H9 (cell line): ENCODE measurements at regions not wholly inside any gene's neighbourhood (a gene's known extent, or its start where the extent isn't known, plus 50 kb on each side); places are given as distances from the start of the nearest gene placed in this dataset.

Experiments
- DNase-seq: peaks from one replicate; pipeline ENCODE4 v3.0.0-alpha.2; 2017
- H2AFZ ChIP-seq: one replicate; pipeline ENCODE4 v1.6.1; 2013; ENCODE audit warnings: mild to moderate bottlenecking, low read length, control low read depth, moderate library complexity
- H2AK5ac ChIP-seq: 2 replicates; pipeline ENCODE4 v1.6.1; 2013; ENCODE audit warnings: low read length, control low read depth, mixed read lengths; ENCODE audit not compliant: insufficient read length
- H2BK120ac ChIP-seq: one replicate; pipeline ENCODE4 v1.6.1; 2013; ENCODE audit warnings: low read depth, mild to moderate bottlenecking, low read length, control low read depth, inconsistent platforms; ENCODE audit not compliant: poor library complexity, severe bottlenecking
- H2BK12ac ChIP-seq: 2 replicates; pipeline ENCODE4 v1.6.1; 2013; ENCODE audit warnings: low read length, control low read depth, mixed read lengths, low read depth; ENCODE audit not compliant: insufficient read length
- H2BK15ac ChIP-seq: 2 replicates; pipeline ENCODE4 v1.6.1; 2013; ENCODE audit warnings: low read depth, low read length, control low read depth
- H2BK20ac ChIP-seq: one replicate; pipeline ENCODE4 v1.6.1; 2013; ENCODE audit warnings: low read depth, mild to moderate bottlenecking, low read length, control low read depth, inconsistent platforms; ENCODE audit not compliant: poor library complexity, severe bottlenecking
- H2BK5ac ChIP-seq: 2 replicates; pipeline ENCODE4 v1.6.1; 2013; ENCODE audit warnings: low read length, control low read depth, mixed read lengths; ENCODE audit not compliant: insufficient read length
- H3K14ac ChIP-seq: 2 replicates; pipeline ENCODE4 v1.6.1; 2013; ENCODE audit warnings: low read length, control low read depth; ENCODE audit not compliant: insufficient read depth
- H3K18ac ChIP-seq: 2 replicates; pipeline ENCODE4 v1.6.1; 2013; ENCODE audit warnings: low read depth, mild to moderate bottlenecking, mixed read lengths, low read length, control low read depth; ENCODE audit not compliant: insufficient read length
- H3K23ac ChIP-seq: 2 replicates; pipeline ENCODE4 v1.6.1; 2013; ENCODE audit warnings: low read length, control low read depth, mixed read lengths, low read depth; ENCODE audit not compliant: insufficient read length
- H3K23me2 ChIP-seq: 2 replicates; pipeline ENCODE4 v1.6.1; 2013; ENCODE audit warnings: low read depth, mild to moderate bottlenecking, mixed read lengths, low read length, control low read depth; ENCODE audit not compliant: insufficient read length, poor library complexity, severe bottlenecking
- H3K27ac ChIP-seq: 2 replicates; pipeline ENCODE4 v1.5.1; 2013; ENCODE audit warnings: low read length, control low read depth, mixed read lengths, low read depth; ENCODE audit not compliant: insufficient read length
- H3K27me3 ChIP-seq: 2 replicates; pipeline ENCODE4 v1.6.1; 2013; ENCODE audit warnings: low read length, control low read depth, inconsistent platforms; ENCODE audit not compliant: insufficient read depth
- H3K4ac ChIP-seq: 2 replicates; pipeline ENCODE4 v1.6.1; 2013; ENCODE audit warnings: low read depth, mild to moderate bottlenecking, control low read depth, inconsistent platforms, low read length, moderate library complexity
- H3K4me1 ChIP-seq: 2 replicates; pipeline ENCODE4 v1.6.1; 2013; ENCODE audit warnings: low read length, control low read depth, inconsistent platforms; ENCODE audit not compliant: insufficient read depth
- H3K4me2 ChIP-seq: 2 replicates; pipeline ENCODE4 v1.6.1; 2013; ENCODE audit warnings: low read length, control low read depth, mixed read lengths; ENCODE audit not compliant: insufficient read length, insufficient read depth
- H3K56ac ChIP-seq: 2 replicates; pipeline ENCODE4 v1.6.1; 2013; ENCODE audit warnings: low read depth, mild to moderate bottlenecking, mixed read lengths, low read length, control low read depth; ENCODE audit not compliant: insufficient read length
- H3K79me1 ChIP-seq: 2 replicates; pipeline ENCODE4 v1.6.1; 2013; ENCODE audit warnings: low read depth, mild to moderate bottlenecking, moderate library complexity, low read length, control low read depth, inconsistent platforms; ENCODE audit not compliant: insufficient read depth, poor library complexity, severe bottlenecking
- H3K79me2 ChIP-seq: 2 replicates; pipeline ENCODE4 v1.6.1; 2013; ENCODE audit warnings: low read length, control low read depth, inconsistent platforms; ENCODE audit not compliant: insufficient read depth
- H3K9ac ChIP-seq: 2 replicates; pipeline ENCODE4 v1.6.1; 2013; ENCODE audit warnings: low read length, control low read depth, mixed read lengths; ENCODE audit not compliant: insufficient read length; ENCODE audit errors: extremely low read depth
- H3K9me3 ChIP-seq: one replicate; pipeline ENCODE4 v1.6.1; 2013; ENCODE audit warnings: low read depth, low read length, inconsistent platforms; ENCODE audit not compliant: control insufficient read depth
- H3T11ph ChIP-seq: one replicate; pipeline ENCODE4 v1.6.1; 2013; ENCODE audit warnings: mild to moderate bottlenecking, low read length, control low read depth, inconsistent platforms
- H4K20me1 ChIP-seq: one replicate; pipeline ENCODE4 v1.6.1; 2013; ENCODE audit not compliant: control insufficient read depth, insufficient read length, insufficient read depth
- H4K5ac ChIP-seq: 2 replicates; pipeline ENCODE4 v1.6.1; 2013; ENCODE audit warnings: low read depth, mild to moderate bottlenecking, mixed read lengths, low read length, control low read depth; ENCODE audit not compliant: insufficient read length
- H4K8ac ChIP-seq: replicated peaks from 2 replicates; pipeline ENCODE4 v1.6.1; 2013; ENCODE audit warnings: low read length, control low read depth, mixed read lengths, low read depth; ENCODE audit not compliant: insufficient read length
- H4K91ac ChIP-seq: 2 replicates; pipeline ENCODE4 v1.6.1; 2013; ENCODE audit warnings: low read depth, mild to moderate bottlenecking, moderate library complexity, mixed read lengths, low read length, control low read depth; ENCODE audit not compliant: insufficient read length
- H3K27ac Mint-ChIP-seq, 3 experiments: 2 replicates in 2 of 3; 3 replicates in 1 of 3; pipeline ENCODE4 v1.8.0; 2020 to 2021; ENCODE audit warnings: mixed read lengths in 3 of 3, mild to moderate bottlenecking in 1 of 3, moderate library complexity in 1 of 3
- H3K27me3 Mint-ChIP-seq: 2 replicates; pipeline ENCODE4 v1.8.0; 2021; ENCODE audit warnings: low read depth, mild to moderate bottlenecking, moderate library complexity, mixed read lengths
- H3K36me3 Mint-ChIP-seq, 3 experiments: 2 replicates in 2 of 3; 3 replicates in 1 of 3; pipeline ENCODE4 v1.8.0; 2020 to 2021; ENCODE audit warnings: low read depth in 3 of 3, mixed read lengths in 3 of 3; ENCODE audit not compliant: insufficient read depth in 1 of 3
- H3K4me1 Mint-ChIP-seq, 2 experiments: 2 replicates each; pipeline ENCODE4 v1.8.0; 2020; ENCODE audit warnings: mixed read lengths in 2 of 2
- H3K4me3 Mint-ChIP-seq, 2 experiments: 2 replicates in 1 of 2; 3 replicates in 1 of 2; pipeline ENCODE4 v1.8.0; 2020 to 2021; ENCODE audit warnings: mild to moderate bottlenecking in 2 of 2, mixed read lengths in 2 of 2, moderate library complexity in 1 of 2
- H3K9me3 Mint-ChIP-seq, 2 experiments: 2 replicates in 1 of 2; 3 replicates in 1 of 2; pipeline ENCODE4 v1.8.0; 2020; ENCODE audit warnings: mild to moderate bottlenecking in 2 of 2, mixed read lengths in 2 of 2, moderate library complexity in 1 of 2
- CTCF ChIP-seq: fragments of 200-600 bp; sonication (generic); conservative IDR thresholded peaks from 3 replicates; pipeline ENCODE4 v1.8.0; 2021; ENCODE audit warnings: antibody characterized with exemption, mild to moderate bottlenecking
- WGBS: extraction: QIAGEN DNeasy Blood & Tissue Kit; methylation state at CpG from one replicate; pipeline ENCODE4 v1.1.7; 2013; ENCODE audit warnings: missing lambda C conversion rate, low lambda C conversion rate, mixed read lengths; ENCODE audit not compliant: insufficient read length; ENCODE audit errors: extremely low coverage; 5-methylcytosine and 5-hydroxymethylcytosine counted together

DNA sequence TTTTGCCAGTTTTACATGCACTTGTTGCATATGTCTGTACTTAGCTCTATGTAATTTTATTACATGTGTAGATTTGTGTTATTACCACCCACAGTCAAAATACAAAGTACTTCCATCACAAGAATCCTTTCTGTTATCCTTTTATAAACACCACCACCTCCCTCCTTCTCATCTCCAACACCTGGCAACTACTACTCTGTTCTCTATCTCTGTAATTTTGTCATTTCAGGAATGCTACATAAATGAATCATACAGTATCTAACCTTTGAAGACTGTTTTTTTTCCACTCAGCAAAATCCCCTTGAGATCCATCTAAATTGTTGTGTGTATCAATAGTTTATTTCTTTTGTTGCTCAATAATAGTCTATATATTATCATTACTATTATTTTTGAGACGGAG lies 64.5 kb upstream of the COP1 start:
- no peak overlapping the region for H3K27ac Mint-ChIP-seq
- Histone ChIP-seq H4K91ac (no peak overlapping the region), H2BK15ac (no peak overlapping the region), H3K9me3 (no peaks in the 10 kb centered on the region), H3K79me1 (no peaks in the 10 kb centered on the region), H2BK120ac (no peak overlapping the region), H3K14ac (no peak overlapping the region), H3K79me2 (no peaks in the 10 kb centered on the region), H3K23ac (no peak overlapping the region), H3K9ac (no peak overlapping the region), H3K27ac (no peak overlapping the region), H4K20me1 (no peaks in the 10 kb centered on the region), H3T11ph (no peak overlapping the region), H3K56ac (no peak overlapping the region), H2BK12ac (no peak overlapping the region), H3K4ac (no peak overlapping the region), H3K4me2 (no peak overlapping the region), H2AK5ac (no peak overlapping the region), H3K23me2 (no peaks in the 10 kb centered on the region), H3K4me1 (no peaks in the 10 kb centered on the region), H2BK20ac (no peak overlapping the region), H2BK5ac (no peak overlapping the region), H4K8ac (no peak overlapping the region), H3K18ac (no peak overlapping the region), H2AFZ (no peak overlapping the region), H3K27me3 (no peaks in the 10 kb centered on the region), H4K5ac (no peak overlapping the region)
- TF ChIP-seq CTCF = no peak
- H3K27me3 Mint-ChIP-seq = no peaks in the 10 kb centered on the region
- no peaks in the 10 kb centered on the region for H3K36me3 Mint-ChIP-seq
- H3K9me3 Mint-ChIP-seq = no peaks in the 10 kb centered on the region
- H3K4me1 Mint-ChIP-seq = 0 out of 4 replicates have a peak, but pooled peaks cover 0 to 3% of the 10 kb centered on the region in 2 experiments
- no CpG with 5 or more reads among the region's 1 CpG for WGBS
- DNase-seq = no peak
- no peak overlapping the region for H3K4me3 Mint-ChIP-seq
